PFSK-1 (cell line): ENCODE measurements at regions not wholly inside any gene's neighbourhood (a gene's known extent, or its start where the extent isn't known, plus 50 kb on each side); places are given as distances from the start of the nearest gene placed in this dataset.

ENCODE experiments used
- FOXP2 ChIP-seq: optimal IDR thresholded peaks from 2 replicates; pipeline ENCODE3; 2011; ENCODE audit warnings: borderline replicate concordance, control low read depth, inconsistent platforms; ENCODE audit not compliant: insufficient read depth; ENCODE audit errors: extremely low read length, extremely low read depth
- POLR2AphosphoS5 ChIP-seq: IDR thresholded peaks from 2 replicates; pipeline ENCODE4 v1.6.1; 2012; ENCODE audit warnings: low read depth, mild to moderate bottlenecking, control low read depth, low read length, moderate library complexity
- REST ChIP-seq, 2 experiments: IDR thresholded peaks; 2 replicates each; pipeline versions ENCODE4 v1.6.1 to v1.8.0; 2011 to 2012; ENCODE audit warnings: low read depth in 2 of 2, low read length in 2 of 2, control low read depth in 1 of 2, inconsistent platforms in 1 of 2, mild to moderate bottlenecking in 1 of 2, moderate library complexity in 1 of 2; ENCODE audit not compliant: insufficient read depth in 1 of 2
- SIN3A ChIP-seq: IDR thresholded peaks from 2 replicates; pipeline ENCODE4 v1.6.1; 2012; ENCODE audit warnings: mild to moderate bottlenecking, low read length, moderate library complexity, borderline replicate concordance; ENCODE audit not compliant: insufficient read depth
- TAF1 ChIP-seq: IDR thresholded peaks from 2 replicates; pipeline ENCODE4 v1.6.1; 2012; ENCODE audit warnings: low read length, control low read depth, borderline replicate concordance; ENCODE audit not compliant: insufficient read depth

GRCh38 chr3:159649951-159650350, 338.7 kb upstream of the IL12A start:
- no peak for TF ChIP-seq FOXP2
- no peak for TF ChIP-seq POLR2AphosphoS5
- no peak for TF ChIP-seq REST (IDR thresholded peaks at IDR 0.05; ENCODE audit: insufficient read depth in 1 of 2, low read depth in 2 of 2, low read length in 2 of 2)
- TF ChIP-seq SIN3A, result no peak
- no peak for TF ChIP-seq TAF1

GRCh38 chr3:159650726-159651125, 337.9 kb upstream of the IL12A start:
- TF ChIP-seq TAF1, result no peak
- no peak for TF ChIP-seq REST (IDR thresholded peaks at IDR 0.05; ENCODE audit: insufficient read depth in 1 of 2, low read depth in 2 of 2, low read length in 2 of 2)

DNA sequence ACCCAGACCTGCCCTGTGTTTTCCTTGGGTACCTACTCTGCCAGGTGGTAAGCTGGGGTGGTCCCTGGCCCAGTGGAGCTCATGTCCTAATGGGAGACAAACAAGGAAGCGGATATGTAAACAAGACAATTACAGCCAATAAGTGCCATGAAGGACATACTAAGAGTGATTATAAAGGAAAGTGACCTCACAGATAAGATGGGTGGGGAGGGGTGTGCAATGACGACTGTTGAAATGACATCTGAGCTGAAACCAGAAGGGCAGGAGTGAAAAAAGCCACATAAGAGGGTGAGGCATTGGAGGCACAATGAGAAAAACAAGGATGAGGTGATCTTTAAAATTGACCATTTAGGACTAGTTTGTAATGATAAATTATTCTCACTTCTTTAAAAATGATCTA, 336.2 kb upstream of the IL12A start:
- TF ChIP-seq TAF1 (no peak), REST (IDR thresholded peaks at IDR 0.05; ENCODE audit: insufficient read depth in 1 of 2, low read depth in 2 of 2, low read length in 2 of 2) (no peak)

- no peak for TF ChIP-seq REST (IDR thresholded peaks at IDR 0.05; ENCODE audit: insufficient read depth in 1 of 2, low read depth in 2 of 2, low read length in 2 of 2)
- no peak for TF ChIP-seq FOXP2
- no peak for TF ChIP-seq TAF1
- TF ChIP-seq SIN3A, result no peak
- no peak for TF ChIP-seq POLR2AphosphoS5
These were observed 334.2 kb upstream of the IL12A start for GRCh38 chr3:159654183-159655134.

GRCh38 chr3:159655202-159655601, 333.4 kb upstream of the IL12A start:
- no peak for TF ChIP-seq FOXP2
- TF ChIP-seq POLR2AphosphoS5, result no peak
- no peak for TF ChIP-seq SIN3A
- no peak for TF ChIP-seq REST (IDR thresholded peaks at IDR 0.05; ENCODE audit: insufficient read depth in 1 of 2, low read depth in 2 of 2, low read length in 2 of 2)
- TF ChIP-seq TAF1, result no peak
